K562 (cell line): ENCODE measurements at regions not wholly inside any gene's neighbourhood (a gene's known extent, or its start where the extent isn't known, plus 50 kb on each side); places are given as distances from the start of the nearest gene placed in this dataset.
A peak's percentile ranks its signal among the peaks of the same experiment; 100 is the strongest.

Experiments used
- DPF2 ChIP-seq: fragments of 450-650 bp; IDR thresholded peaks from 2 replicates; pipeline ENCODE4 v1.6.1; 2016
- RHOXF2B ChIP-seq: fragments of 250-450 bp; sonication (Bioruptor Pico); conservative IDR thresholded peaks from 2 replicates; pipeline ENCODE4 v1.5.1; 2021
- TEAD1 ChIP-seq, 2 experiments: fragments of 450-650 bp in 1 of 2; sonication (generic) in 1 of 2; formaldehyde crosslinking; IDR thresholded peaks; 2 replicates each; pipeline versions ENCODE4 v1.4.0 to v1.8.0; 2020 to 2022; ENCODE audit warnings: mild to moderate bottlenecking in 2 of 2, missing genetic modification reagents in 1 of 2
- TF ChIP-seq, protein P1 (sequence below): fragments of 250-450 bp; sonication (Bioruptor Pico); IDR thresholded peaks from 2 replicates; pipeline ENCODE4 v1.8.0; 2021; ENCODE audit warnings: borderline replicate concordance, mild to moderate bottlenecking, moderate library complexity; ENCODE audit not compliant: poor library complexity, severe bottlenecking
- TF ChIP-seq, protein P2 (sequence below), 2 experiments: fragments of 450-650 bp in 1 of 2; IDR thresholded peaks; 2 replicates each; pipeline ENCODE4 v1.6.1; 2011 to 2017; ENCODE audit warnings: low read depth in 2 of 2, antibody characterized with exemption in 1 of 2, borderline replicate concordance in 1 of 2, low read length in 1 of 2, mild to moderate bottlenecking in 1 of 2, mixed read lengths in 1 of 2; ENCODE audit not compliant: control insufficient read depth in 1 of 2
- TF ChIP-seq, protein P3 (sequence below): fragments of 200-800 bp; sonication (Bioruptor generic); IDR thresholded peaks from 2 replicates; pipeline ENCODE4 v1.6.1; 2017; ENCODE audit warnings: missing genetic modification characterization, missing compliant biosample characterization

DNA sequence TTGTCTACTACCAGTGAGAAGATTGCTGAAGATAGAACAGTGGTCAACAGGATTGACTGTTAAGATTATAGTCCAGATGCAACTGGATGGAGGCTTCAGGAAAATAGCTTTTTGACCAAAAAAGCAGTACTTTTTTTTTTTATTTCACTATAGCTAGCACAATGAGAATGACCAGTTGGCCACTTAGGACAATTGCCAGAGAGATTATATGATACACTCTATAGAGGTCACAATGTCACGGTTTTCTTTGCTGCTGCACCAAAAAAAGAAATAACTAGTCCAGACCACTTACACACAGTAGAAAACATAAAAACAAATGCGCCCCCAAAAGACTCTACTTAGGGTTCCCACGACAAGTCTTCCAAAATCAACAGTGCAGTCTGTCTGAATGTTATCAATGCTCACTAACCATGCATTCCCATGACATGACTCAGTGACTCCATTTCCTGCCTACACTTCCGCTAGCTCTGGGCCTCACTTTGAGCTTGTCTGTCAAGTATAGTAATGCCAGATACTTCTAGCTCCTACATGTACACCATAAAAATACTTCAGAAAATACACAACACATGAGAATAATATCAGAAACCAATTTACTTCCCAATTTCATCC, 209.1 kb upstream of the STARD13 start (continued):
- TF ChIP-seq, protein P1, sequence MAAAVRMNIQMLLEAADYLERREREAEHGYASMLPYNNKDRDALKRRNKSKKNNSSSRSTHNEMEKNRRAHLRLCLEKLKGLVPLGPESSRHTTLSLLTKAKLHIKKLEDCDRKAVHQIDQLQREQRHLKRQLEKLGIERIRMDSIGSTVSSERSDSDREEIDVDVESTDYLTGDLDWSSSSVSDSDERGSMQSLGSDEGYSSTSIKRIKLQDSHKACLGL (CRISPR knock-in tag) = no peak
- TF ChIP-seq DPF2 (0 out of 2 replicates have a peak, but pooled peaks have one; percentile 46), TEAD1 (CRISPR knock-in tag; IDR thresholded peaks at IDR 0.05) (peak in 1 of 2 experiments; percentile 68; a peak in 1 of 4 replicates), RHOXF2B (no peak)
- TF ChIP-seq, protein P2, sequence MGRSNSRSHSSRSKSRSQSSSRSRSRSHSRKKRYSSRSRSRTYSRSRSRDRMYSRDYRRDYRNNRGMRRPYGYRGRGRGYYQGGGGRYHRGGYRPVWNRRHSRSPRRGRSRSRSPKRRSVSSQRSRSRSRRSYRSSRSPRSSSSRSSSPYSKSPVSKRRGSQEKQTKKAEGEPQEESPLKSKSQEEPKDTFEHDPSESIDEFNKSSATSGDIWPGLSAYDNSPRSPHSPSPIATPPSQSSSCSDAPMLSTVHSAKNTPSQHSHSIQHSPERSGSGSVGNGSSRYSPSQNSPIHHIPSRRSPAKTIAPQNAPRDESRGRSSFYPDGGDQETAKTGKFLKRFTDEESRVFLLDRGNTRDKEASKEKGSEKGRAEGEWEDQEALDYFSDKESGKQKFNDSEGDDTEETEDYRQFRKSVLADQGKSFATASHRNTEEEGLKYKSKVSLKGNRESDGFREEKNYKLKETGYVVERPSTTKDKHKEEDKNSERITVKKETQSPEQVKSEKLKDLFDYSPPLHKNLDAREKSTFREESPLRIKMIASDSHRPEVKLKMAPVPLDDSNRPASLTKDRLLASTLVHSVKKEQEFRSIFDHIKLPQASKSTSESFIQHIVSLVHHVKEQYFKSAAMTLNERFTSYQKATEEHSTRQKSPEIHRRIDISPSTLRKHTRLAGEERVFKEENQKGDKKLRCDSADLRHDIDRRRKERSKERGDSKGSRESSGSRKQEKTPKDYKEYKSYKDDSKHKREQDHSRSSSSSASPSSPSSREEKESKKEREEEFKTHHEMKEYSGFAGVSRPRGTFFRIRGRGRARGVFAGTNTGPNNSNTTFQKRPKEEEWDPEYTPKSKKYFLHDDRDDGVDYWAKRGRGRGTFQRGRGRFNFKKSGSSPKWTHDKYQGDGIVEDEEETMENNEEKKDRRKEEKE (IDR thresholded peaks at IDR 0.05; ENCODE audit: borderline replicate concordance in 1 of 2, control insufficient read depth in 1 of 2, low read depth in 2 of 2, low read length in 1 of 2) = no peak
- TF ChIP-seq, protein P3, sequence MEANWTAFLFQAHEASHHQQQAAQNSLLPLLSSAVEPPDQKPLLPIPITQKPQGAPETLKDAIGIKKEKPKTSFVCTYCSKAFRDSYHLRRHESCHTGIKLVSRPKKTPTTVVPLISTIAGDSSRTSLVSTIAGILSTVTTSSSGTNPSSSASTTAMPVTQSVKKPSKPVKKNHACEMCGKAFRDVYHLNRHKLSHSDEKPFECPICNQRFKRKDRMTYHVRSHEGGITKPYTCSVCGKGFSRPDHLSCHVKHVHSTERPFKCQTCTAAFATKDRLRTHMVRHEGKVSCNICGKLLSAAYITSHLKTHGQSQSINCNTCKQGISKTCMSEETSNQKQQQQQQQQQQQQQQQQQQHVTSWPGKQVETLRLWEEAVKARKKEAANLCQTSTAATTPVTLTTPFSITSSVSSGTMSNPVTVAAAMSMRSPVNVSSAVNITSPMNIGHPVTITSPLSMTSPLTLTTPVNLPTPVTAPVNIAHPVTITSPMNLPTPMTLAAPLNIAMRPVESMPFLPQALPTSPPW (CRISPR knock-in tag) = no peak
